H1 (cell line): ENCODE measurements at regions not wholly inside any gene's neighbourhood (a gene's known extent, or its start where the extent isn't known, plus 50 kb on each side); places are given as distances from the start of the nearest gene placed in this dataset.

ENCODE experiments used
- ASH2L ChIP-seq: fragments of 200-600, 300-600 bp; sonication (generic); IDR thresholded peaks from one replicate; pipeline ENCODE4 v1.7.1; 2017; ENCODE audit warnings: low read length
- SP4 ChIP-seq: IDR thresholded peaks from 2 replicates; pipeline ENCODE4 v1.6.1; 2012; ENCODE audit warnings: low read length, inconsistent platforms
- SUZ12 ChIP-seq: fragments of 200-600 bp; sonication (generic); IDR thresholded peaks from 2 replicates; pipeline ENCODE4 v1.6.1; 2012; ENCODE audit warnings: mild to moderate bottlenecking, inconsistent platforms, low read length, moderate library complexity, mixed read lengths

DNA sequence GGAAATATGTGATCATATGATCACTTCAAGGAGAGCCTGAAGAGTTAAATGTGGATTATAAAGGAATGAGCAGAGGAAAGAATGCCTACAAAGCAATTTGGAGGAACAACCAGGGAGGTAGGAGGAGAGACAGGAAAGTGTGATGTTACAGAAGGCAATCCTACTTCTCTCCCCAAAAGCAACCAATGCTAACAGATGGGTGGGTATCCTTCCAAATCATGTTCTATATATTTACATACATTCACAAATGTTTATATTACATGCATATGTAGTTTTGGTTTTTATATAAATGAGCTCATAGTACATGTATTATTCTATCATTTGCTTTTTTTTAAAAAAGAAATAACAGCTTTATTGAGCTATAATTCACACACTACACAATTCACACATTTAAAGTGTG is 56.0 kb downstream of the ZCCHC12 start (continued):
- TF ChIP-seq ASH2L (no peak), SUZ12 (no peak), SP4 (no peak)
